Panc1 (cell line): ENCODE measurements at regions not wholly inside any gene's neighbourhood (a gene's known extent, or its start where the extent isn't known, plus 50 kb on each side); places are given as distances from the start of the nearest gene placed in this dataset.

ENCODE experiments used
- ATAC-seq: fragments of 200-7000 bp; cut with Tn5 transposase; 2 replicates; pipeline ENCODE4 v1.9.1; 2020; ENCODE audit warnings: mild to moderate bottlenecking, moderate library complexity
- BruUV-seq: library from RNA; stranded (reverse); fragments of 400-500 nt; replicated peaks from 2 replicates; lab custom pipeline; 2021; lab: Mats Ljungman, UMichigan
- CTCF ChIA-PET: fragments of 300-600 bp; sonication (Branson Sonifier 250); formaldehyde crosslinking; loops from one replicate; lab custom pipeline; 2022; ENCODE audit warnings: antibody characterized with exemption; lab: Charles Lee
- POLR2A ChIA-PET: fragments of 300-600 bp; sonication (Branson Sonifier 250); formaldehyde crosslinking; loops from one replicate; lab custom pipeline; 2022; ENCODE audit warnings: antibody characterized with exemption; lab: Charles Lee
- DNase-seq: peaks from one replicate; pipeline ENCODE4 v3.0.0-alpha.2; 2010; ENCODE audit warnings: low read depth, low spot score
- H3K27ac ChIP-seq: 2 replicates; pipeline ENCODE4 v1.5.1; 2011; ENCODE audit warnings: mild to moderate bottlenecking, low read length, inconsistent platforms
- H3K27me3 ChIP-seq: fragments of 200-500 bp; sonication (Bioruptor generic); 2 replicates; pipeline ENCODE4 v1.6.0; 2014; ENCODE audit warnings: low read length, inconsistent platforms; ENCODE audit not compliant: control insufficient read depth, insufficient read depth
- H3K36me3 ChIP-seq: fragments of 200-500 bp; sonication (Bioruptor generic); 2 replicates; pipeline ENCODE4 v1.5.1; 2014; ENCODE audit warnings: inconsistent platforms, mild to moderate bottlenecking, low read length, moderate library complexity; ENCODE audit not compliant: control insufficient read depth, insufficient read depth
- H3K4me1 ChIP-seq: 2 replicates; pipeline ENCODE4 v1.5.1; 2011; ENCODE audit warnings: inconsistent platforms, mild to moderate bottlenecking, low read length, moderate library complexity; ENCODE audit not compliant: control insufficient read depth, insufficient read depth
- H3K4me3 ChIP-seq, 2 experiments: 2 replicates each; pipeline ENCODE4 v1.5.1; 2011 to 2012; ENCODE audit warnings: low read depth in 2 of 2, low read length in 2 of 2, mild to moderate bottlenecking in 2 of 2, inconsistent platforms in 1 of 2, moderate library complexity in 1 of 2
- H3K9me3 ChIP-seq: fragments of 200-500 bp; sonication (Bioruptor generic); 2 replicates; pipeline ENCODE4 v1.5.1; 2014; ENCODE audit warnings: low read depth, mild to moderate bottlenecking, inconsistent platforms, low read length, moderate library complexity; ENCODE audit not compliant: control insufficient read depth, insufficient read depth
- POLR2AphosphoS5 ChIP-seq: IDR thresholded peaks from 2 replicates; pipeline ENCODE4 v1.6.1; 2012; ENCODE audit warnings: mild to moderate bottlenecking, low read depth, low read length, moderate library complexity
- SIN3A ChIP-seq: IDR thresholded peaks from 2 replicates; pipeline ENCODE4 v1.6.1; 2012; ENCODE audit warnings: low read depth, mild to moderate bottlenecking, low read length, moderate library complexity, borderline replicate concordance; ENCODE audit not compliant: insufficient read depth
- TCF7L2 ChIP-seq: IDR thresholded peaks from 2 replicates; pipeline ENCODE4 v1.6.1; 2011; ENCODE audit warnings: mild to moderate bottlenecking, low read depth, low read length, inconsistent platforms
- in situ Hi-C: cut with HindIII; loops from 2 replicates; pipeline ENCODE4 v1.10.0; 2016; ENCODE audit warnings: low sequenced_read_pairs, low pct_unique_long_range_greater_than_20kb
- intact Hi-C: fragments of 100-400 bp; cut with micrococcal nuclease; formaldehyde crosslinking; loops from one replicate; pipeline ENCODE4 v1.10.0; 2022; ENCODE audit not compliant: unreplicated experiment
- TF ChIP-seq, protein P1 (sequence below): fragments of 450-650 bp; IDR thresholded peaks from 2 replicates; pipeline ENCODE4 v1.5.1; 2017; ENCODE audit warnings: mild to moderate bottlenecking
- TF ChIP-seq, protein P2 (sequence below), 2 experiments: IDR thresholded peaks; 2 replicates each; pipeline ENCODE4 v1.6.1; 2011 to 2012; ENCODE audit warnings: low read depth in 2 of 2, control low read depth in 1 of 2, low read length in 1 of 2, mild to moderate bottlenecking in 1 of 2, moderate library complexity in 1 of 2; ENCODE audit not compliant: insufficient read depth in 1 of 2

DNA sequence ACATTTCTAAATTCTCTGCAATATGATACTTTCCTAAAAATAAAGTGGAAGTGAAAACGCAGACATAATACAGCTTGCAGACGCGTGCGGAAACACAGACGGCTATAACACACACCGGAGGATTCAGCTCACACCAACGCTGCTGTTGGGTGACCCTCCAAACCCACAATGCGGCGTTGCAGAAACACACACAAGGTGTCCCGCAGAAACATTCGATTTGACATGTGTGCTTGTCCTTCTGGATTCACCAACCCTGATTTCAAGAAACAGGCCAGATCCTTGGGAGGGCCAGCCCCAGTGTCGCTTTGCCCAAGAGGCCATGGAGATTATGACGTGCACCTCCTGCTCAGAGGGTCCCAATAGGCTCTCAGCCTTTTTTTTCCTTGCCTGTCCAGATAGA lies 136.7 kb upstream of the TCERG1L start:
- peaks cover 21% of the 10 kb centered on the region for H3K27me3 ChIP-seq
- ATAC-seq (no peak), DNase-seq (no peak)
- no peaks in the 10 kb centered on the region for H3K36me3 ChIP-seq
- CTCF ChIA-PET, result no interaction called here
- no peaks in the 10 kb centered on the region for H3K4me1 ChIP-seq
- intact Hi-C loops, result no loop called here
- H3K4me3 ChIP-seq, result no peak overlapping the region
- TF ChIP-seq POLR2AphosphoS5 (no peak), SIN3A (no peak), TCF7L2 (no peak)
- TF ChIP-seq, protein P1, sequence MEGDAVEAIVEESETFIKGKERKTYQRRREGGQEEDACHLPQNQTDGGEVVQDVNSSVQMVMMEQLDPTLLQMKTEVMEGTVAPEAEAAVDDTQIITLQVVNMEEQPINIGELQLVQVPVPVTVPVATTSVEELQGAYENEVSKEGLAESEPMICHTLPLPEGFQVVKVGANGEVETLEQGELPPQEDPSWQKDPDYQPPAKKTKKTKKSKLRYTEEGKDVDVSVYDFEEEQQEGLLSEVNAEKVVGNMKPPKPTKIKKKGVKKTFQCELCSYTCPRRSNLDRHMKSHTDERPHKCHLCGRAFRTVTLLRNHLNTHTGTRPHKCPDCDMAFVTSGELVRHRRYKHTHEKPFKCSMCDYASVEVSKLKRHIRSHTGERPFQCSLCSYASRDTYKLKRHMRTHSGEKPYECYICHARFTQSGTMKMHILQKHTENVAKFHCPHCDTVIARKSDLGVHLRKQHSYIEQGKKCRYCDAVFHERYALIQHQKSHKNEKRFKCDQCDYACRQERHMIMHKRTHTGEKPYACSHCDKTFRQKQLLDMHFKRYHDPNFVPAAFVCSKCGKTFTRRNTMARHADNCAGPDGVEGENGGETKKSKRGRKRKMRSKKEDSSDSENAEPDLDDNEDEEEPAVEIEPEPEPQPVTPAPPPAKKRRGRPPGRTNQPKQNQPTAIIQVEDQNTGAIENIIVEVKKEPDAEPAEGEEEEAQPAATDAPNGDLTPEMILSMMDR, result no peak
- TF ChIP-seq, protein P2, sequence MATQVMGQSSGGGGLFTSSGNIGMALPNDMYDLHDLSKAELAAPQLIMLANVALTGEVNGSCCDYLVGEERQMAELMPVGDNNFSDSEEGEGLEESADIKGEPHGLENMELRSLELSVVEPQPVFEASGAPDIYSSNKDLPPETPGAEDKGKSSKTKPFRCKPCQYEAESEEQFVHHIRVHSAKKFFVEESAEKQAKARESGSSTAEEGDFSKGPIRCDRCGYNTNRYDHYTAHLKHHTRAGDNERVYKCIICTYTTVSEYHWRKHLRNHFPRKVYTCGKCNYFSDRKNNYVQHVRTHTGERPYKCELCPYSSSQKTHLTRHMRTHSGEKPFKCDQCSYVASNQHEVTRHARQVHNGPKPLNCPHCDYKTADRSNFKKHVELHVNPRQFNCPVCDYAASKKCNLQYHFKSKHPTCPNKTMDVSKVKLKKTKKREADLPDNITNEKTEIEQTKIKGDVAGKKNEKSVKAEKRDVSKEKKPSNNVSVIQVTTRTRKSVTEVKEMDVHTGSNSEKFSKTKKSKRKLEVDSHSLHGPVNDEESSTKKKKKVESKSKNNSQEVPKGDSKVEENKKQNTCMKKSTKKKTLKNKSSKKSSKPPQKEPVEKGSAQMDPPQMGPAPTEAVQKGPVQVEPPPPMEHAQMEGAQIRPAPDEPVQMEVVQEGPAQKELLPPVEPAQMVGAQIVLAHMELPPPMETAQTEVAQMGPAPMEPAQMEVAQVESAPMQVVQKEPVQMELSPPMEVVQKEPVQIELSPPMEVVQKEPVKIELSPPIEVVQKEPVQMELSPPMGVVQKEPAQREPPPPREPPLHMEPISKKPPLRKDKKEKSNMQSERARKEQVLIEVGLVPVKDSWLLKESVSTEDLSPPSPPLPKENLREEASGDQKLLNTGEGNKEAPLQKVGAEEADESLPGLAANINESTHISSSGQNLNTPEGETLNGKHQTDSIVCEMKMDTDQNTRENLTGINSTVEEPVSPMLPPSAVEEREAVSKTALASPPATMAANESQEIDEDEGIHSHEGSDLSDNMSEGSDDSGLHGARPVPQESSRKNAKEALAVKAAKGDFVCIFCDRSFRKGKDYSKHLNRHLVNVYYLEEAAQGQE (IDR thresholded peaks at IDR 0.05; ENCODE audit: insufficient read depth in 1 of 2, low read depth in 2 of 2, low read length in 1 of 2), result no peak
- in situ Hi-C loops, result no loop called here
- no peaks in the 10 kb centered on the region for H3K9me3 ChIP-seq
- no TSS peak for BruUV-seq
- no peak overlapping the region for H3K27ac ChIP-seq
- POLR2A ChIA-PET, result no interaction called here

DNA sequence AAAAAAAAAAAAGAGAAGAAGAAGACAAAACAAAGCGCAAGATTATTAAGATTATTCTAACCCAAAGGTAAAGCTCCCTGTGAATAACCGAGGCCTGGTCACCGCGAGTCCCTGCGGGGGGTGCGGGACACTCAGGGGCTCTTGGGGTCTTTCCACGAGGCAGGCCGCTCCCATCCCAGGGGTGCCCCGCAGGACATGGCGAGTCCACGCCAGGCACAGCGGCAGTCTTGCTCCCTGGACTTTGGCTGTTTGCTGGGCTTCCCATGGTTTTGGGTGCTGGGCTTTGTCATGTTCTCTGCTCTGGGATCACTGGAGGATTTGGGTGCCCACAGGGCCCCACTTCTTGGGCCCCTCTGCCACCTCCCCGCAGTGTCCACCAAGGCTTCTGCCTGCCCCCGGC lies 137.4 kb upstream of the TCERG1L start:
- no TSS peak for BruUV-seq
- ChIA-PET CTCF (no interaction called here), POLR2A (no interaction called here)
- Histone ChIP-seq H3K9me3 (no peaks in the 10 kb centered on the region), H3K27ac (no peak overlapping the region), H3K27me3 (peaks cover 21% of the 10 kb centered on the region), H3K36me3 (no peaks in the 10 kb centered on the region), H3K4me1 (no peaks in the 10 kb centered on the region), H3K4me3 (no peak overlapping the region)
- no peak for DNase-seq
- in situ Hi-C loops (no loop called here), intact Hi-C loops (no loop called here)
- no peak for ATAC-seq
- TF ChIP-seq TCF7L2, result no peak
- TF ChIP-seq, protein P1, result no peak
- TF ChIP-seq, protein P2 (IDR thresholded peaks at IDR 0.05; ENCODE audit: insufficient read depth in 1 of 2, low read depth in 2 of 2, low read length in 1 of 2), result no peak
- no peak for TF ChIP-seq SIN3A
- no peak for TF ChIP-seq POLR2AphosphoS5
